C4-2B (cell line): ENCODE measurements at regions not wholly inside any gene's neighbourhood (a gene's known extent, or its start where the extent isn't known, plus 50 kb on each side); places are given as distances from the start of the nearest gene placed in this dataset.

ENCODE experiments used
- H3K27ac ChIP-seq: fragments of 450-650 bp; 2 replicates; pipeline ENCODE4 v1.5.1; 2017
- CTCF ChIP-seq: fragments of 450-650 bp; conservative IDR thresholded peaks from 2 replicates; pipeline ENCODE4 v1.5.1; 2017; ENCODE audit warnings: mild to moderate bottlenecking
- ZFX ChIP-seq: fragments of 450-650 bp; IDR thresholded peaks from 2 replicates; pipeline ENCODE4 v1.6.1; 2017

- H3K27ac ChIP-seq, result no peak overlapping the region
- TF ChIP-seq CTCF (no peak), ZFX (no peak)
These were observed 247.6 kb upstream of the LRTM1 start for GRCh38 chr3:55175423-55175822.

GRCh38 chr3:55174747-55175146, 246.9 kb upstream of the LRTM1 start:
- no peak for TF ChIP-seq ZFX
- no peak for TF ChIP-seq CTCF
- H3K27ac ChIP-seq, result no peak overlapping the region

- no peak overlapping the region for H3K27ac ChIP-seq
- no peak for TF ChIP-seq ZFX
- TF ChIP-seq CTCF, result no peak
These were observed 245.6 kb upstream of the LRTM1 start for GRCh38 chr3:55173504-55173903.

- H3K27ac ChIP-seq, result no peak overlapping the region
- TF ChIP-seq ZFX (no peak), CTCF (no peak)
These were observed 245.1 kb upstream of the LRTM1 start for GRCh38 chr3:55172913-55173312.

GRCh38 chr3:55170444-55170843, 242.6 kb upstream of the LRTM1 start:
- TF ChIP-seq ZFX, result no peak
- TF ChIP-seq CTCF, result no peak
- no peak overlapping the region for H3K27ac ChIP-seq

- TF ChIP-seq ZFX, result no peak
- TF ChIP-seq CTCF, result no peak
- no peak overlapping the region for H3K27ac ChIP-seq
These were observed 241.8 kb upstream of the LRTM1 start for GRCh38 chr3:55169608-55170072.

- H3K27ac ChIP-seq, result no peak overlapping the region
- no peak for TF ChIP-seq ZFX
- no peak for TF ChIP-seq CTCF
These were observed 241.3 kb upstream of the LRTM1 start for GRCh38 chr3:55169161-55169560.
